Parathyroid adenoma (tissue), 2 donors: ENCODE measurements at regions not wholly inside any gene's neighbourhood (a gene's known extent, or its start where the extent isn't known, plus 50 kb on each side); places are given as distances from the start of the nearest gene placed in this dataset.

Experiments used
- H2AFZ ChIP-seq: fragments of 300-600 bp; sonication (generic); one replicate; pipeline ENCODE4 v1.7.0; 2017; ENCODE audit warnings: antibody characterized with exemption, mild to moderate bottlenecking
- H3K27ac ChIP-seq: fragments of 300-600 bp; sonication (generic); one replicate; pipeline ENCODE4 v1.7.0; 2017
- H3K27me3 ChIP-seq: fragments of 300-600 bp; sonication (generic); one replicate; pipeline ENCODE4 v1.7.0; 2017; ENCODE audit warnings: low read length; ENCODE audit not compliant: control insufficient read depth, insufficient read depth
- H3K36me3 ChIP-seq: fragments of 300-600 bp; sonication (generic); one replicate; pipeline ENCODE4 v1.7.0; 2017; ENCODE audit warnings: low read length; ENCODE audit not compliant: control insufficient read depth, insufficient read depth
- H3K4me1 ChIP-seq: fragments of 300-600 bp; sonication (generic); one replicate; pipeline ENCODE4 v1.7.0; 2017; ENCODE audit warnings: control low read depth
- H3K4me2 ChIP-seq: fragments of 300-600 bp; sonication (generic); one replicate; pipeline ENCODE4 v1.7.0; 2017; ENCODE audit warnings: low read length
- H3K4me3 ChIP-seq: fragments of 300-600 bp; sonication (generic); one replicate; pipeline ENCODE4 v1.7.0; 2017; ENCODE audit warnings: low read depth, low read length
- H3K79me2 ChIP-seq: fragments of 300-600 bp; sonication (generic); one replicate; pipeline ENCODE4 v1.7.0; 2017; ENCODE audit warnings: control low read depth
- H3K9ac ChIP-seq: fragments of 300-600 bp; sonication (generic); one replicate; pipeline ENCODE4 v1.7.0; 2017; ENCODE audit warnings: mild to moderate bottlenecking
- H3K9me3 ChIP-seq: fragments of 300-600 bp; sonication (generic); one replicate; pipeline ENCODE4 v1.7.0; 2017; ENCODE audit warnings: low read length; ENCODE audit not compliant: control insufficient read depth
- CTCF ChIP-seq: fragments of 300-600 bp; sonication (generic); IDR thresholded peaks from one replicate; pipeline ENCODE4 v1.7.0; 2017; ENCODE audit warnings: antibody characterized with exemption, mild to moderate bottlenecking
- donor health status: primary hyperparathyroidism.

DNA sequence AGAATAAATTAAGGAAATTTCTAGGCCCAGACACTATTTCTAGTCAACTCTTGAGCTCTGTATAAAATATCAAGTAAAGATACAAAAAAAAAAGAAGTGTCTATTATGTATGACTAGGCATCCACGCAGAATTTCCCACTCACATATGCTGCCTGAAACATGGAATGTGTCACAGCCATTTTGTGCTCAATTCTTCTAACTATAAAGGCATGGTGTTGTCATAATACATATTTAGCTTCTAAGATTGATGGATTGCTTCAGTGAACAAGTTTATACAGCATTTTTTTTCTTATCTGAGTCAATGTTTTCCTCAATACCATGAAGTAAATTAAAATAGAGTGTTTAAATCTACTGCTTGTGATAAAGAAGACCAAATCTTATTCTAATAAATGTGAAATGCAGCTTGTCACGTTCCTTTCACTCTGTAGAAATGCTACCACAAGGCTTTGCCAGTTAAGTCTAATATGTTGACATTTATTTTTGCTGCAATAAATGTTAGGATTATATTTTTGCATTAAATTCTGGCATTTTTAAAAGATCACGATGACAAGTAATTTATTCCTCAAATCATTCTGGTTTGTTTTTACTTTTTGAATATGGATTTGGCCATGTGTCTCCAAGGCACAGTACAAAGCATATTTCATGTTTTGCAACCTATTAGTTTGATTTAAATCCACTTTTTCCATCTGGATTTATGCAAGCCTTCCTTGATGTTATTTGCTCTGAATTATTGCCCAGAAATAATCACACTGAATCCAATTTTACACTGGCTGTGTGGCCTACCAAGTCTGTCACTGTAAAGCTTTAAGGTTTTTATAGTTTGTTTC, 1829.0 kb upstream of the PCDH7 start:
- Histone ChIP-seq H3K79me2 (no peaks in the 10 kb centered on the region), H3K27ac (no peak overlapping the region), H3K4me3 (no peak overlapping the region), H2AFZ (no peak overlapping the region), H3K36me3 (no peaks in the 10 kb centered on the region), H3K4me2 (no peak overlapping the region), H3K9me3 (no peaks in the 10 kb centered on the region), H3K9ac (no peak overlapping the region), H3K27me3 (no peaks in the 10 kb centered on the region), H3K4me1 (no peaks in the 10 kb centered on the region)
- no peak for TF ChIP-seq CTCF

GRCh38 chr4:28913466-28913865, 1806.7 kb upstream of the PCDH7 start:
- Histone ChIP-seq H3K27me3 (no peaks in the 10 kb centered on the region), H3K36me3 (no peaks in the 10 kb centered on the region), H3K4me2 (no peak overlapping the region), H3K4me1 (no peaks in the 10 kb centered on the region), H3K27ac (no peak overlapping the region), H3K4me3 (no peak overlapping the region), H2AFZ (no peak overlapping the region), H3K9ac (no peak overlapping the region), H3K79me2 (no peaks in the 10 kb centered on the region), H3K9me3 (no peaks in the 10 kb centered on the region)
- TF ChIP-seq CTCF: no peak

- no peak overlapping the region for H3K9ac ChIP-seq
- H3K79me2 ChIP-seq: no peaks in the 10 kb centered on the region
- no peaks in the 10 kb centered on the region for H3K9me3 ChIP-seq
- no peaks in the 10 kb centered on the region for H3K36me3 ChIP-seq
- no peaks in the 10 kb centered on the region for H3K27me3 ChIP-seq
- H2AFZ ChIP-seq: no peak overlapping the region
- H3K4me1 ChIP-seq: no peaks in the 10 kb centered on the region
- no peak for TF ChIP-seq CTCF
- no peak overlapping the region for H3K4me3 ChIP-seq
- H3K27ac ChIP-seq: no peak overlapping the region
- H3K4me2 ChIP-seq: no peak overlapping the region
Observed at GRCh38 chr4:28916585-28916984, 1803.6 kb upstream of the PCDH7 start.

- Histone ChIP-seq H3K4me2 (no peak overlapping the region), H3K9ac (no peak overlapping the region), H3K4me1 (no peaks in the 10 kb centered on the region), H3K27ac (no peak overlapping the region), H3K4me3 (no peak overlapping the region), H3K9me3 (no peaks in the 10 kb centered on the region), H3K27me3 (no peaks in the 10 kb centered on the region), H3K36me3 (no peaks in the 10 kb centered on the region), H2AFZ (no peak overlapping the region), H3K79me2 (no peaks in the 10 kb centered on the region)
- TF ChIP-seq CTCF: no peak
Observed at GRCh38 chr4:28918871-28919270, 1801.3 kb upstream of the PCDH7 start.

DNA sequence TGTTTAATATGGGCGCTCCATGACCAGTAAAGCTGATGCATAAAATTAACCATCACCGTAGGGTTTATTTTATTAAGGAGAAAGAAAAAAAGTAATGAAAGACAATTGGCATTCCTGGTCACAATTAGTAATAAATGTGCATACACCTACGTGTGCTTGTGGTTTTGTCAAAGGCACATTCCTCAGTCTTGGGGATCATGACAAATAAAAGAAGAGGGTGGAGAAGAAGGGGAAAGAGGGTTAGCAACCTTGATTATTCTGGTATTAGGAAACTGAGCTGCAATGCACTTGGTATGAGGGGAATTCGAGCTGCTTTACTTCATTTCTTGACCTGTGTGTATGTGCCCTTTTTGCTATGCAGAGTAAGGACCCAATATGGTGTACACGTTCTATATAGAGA, 1798.3 kb upstream of the PCDH7 start:
- Histone ChIP-seq H3K9me3 (no peaks in the 10 kb centered on the region), H2AFZ (no peak overlapping the region), H3K79me2 (no peaks in the 10 kb centered on the region), H3K4me3 (no peak overlapping the region), H3K4me1 (no peaks in the 10 kb centered on the region), H3K27ac (no peak overlapping the region), H3K36me3 (no peaks in the 10 kb centered on the region), H3K4me2 (no peak overlapping the region), H3K9ac (no peak overlapping the region), H3K27me3 (no peaks in the 10 kb centered on the region)
- no peak for TF ChIP-seq CTCF
